Trophoblast cell (in vitro differentiated cells and primary cell): ENCODE measurements at regions not wholly inside any gene's neighbourhood (a gene's known extent, or its start where the extent isn't known, plus 50 kb on each side); places are given as distances from the start of the nearest gene placed in this dataset.
A peak's percentile ranks its signal among the peaks of the same experiment; 100 is the strongest.

ENCODE experiments used
- DNase-seq, 2 donors: peaks; one replicate each; pipeline ENCODE4 v3.0.0-alpha.2; 2016
- H2AFZ ChIP-seq: 2 replicates; pipeline ENCODE4 v1.6.1; 2013; ENCODE audit warnings: low read length, moderate library complexity, mild to moderate bottlenecking; ENCODE audit not compliant: insufficient read depth, poor library complexity
- H2AK5ac ChIP-seq: 2 replicates; pipeline ENCODE4 v1.6.1; 2013; ENCODE audit warnings: mild to moderate bottlenecking, low read length
- H2BK120ac ChIP-seq: 2 replicates; pipeline ENCODE4 v1.6.1; 2013; ENCODE audit warnings: low read length, mild to moderate bottlenecking, moderate library complexity; ENCODE audit not compliant: insufficient read depth, poor library complexity
- H2BK12ac ChIP-seq: 2 replicates; pipeline ENCODE4 v1.6.1; 2013; ENCODE audit warnings: mild to moderate bottlenecking, low read length, moderate library complexity
- H2BK5ac ChIP-seq: 2 replicates; pipeline ENCODE4 v1.6.1; 2013; ENCODE audit warnings: low read length, low read depth, moderate library complexity, mild to moderate bottlenecking; ENCODE audit not compliant: poor library complexity
- H3K14ac ChIP-seq: 2 replicates; pipeline ENCODE4 v1.6.1; 2013; ENCODE audit warnings: mild to moderate bottlenecking, low read length
- H3K18ac ChIP-seq: 2 replicates; pipeline ENCODE4 v1.6.1; 2013; ENCODE audit warnings: mild to moderate bottlenecking, low read length
- H3K23ac ChIP-seq: 2 replicates; pipeline ENCODE4 v1.6.1; 2013; ENCODE audit warnings: low read length
- H3K27ac ChIP-seq: 2 replicates; pipeline ENCODE4 v1.5.1; 2013; ENCODE audit warnings: low read depth, mild to moderate bottlenecking, inconsistent platforms, low read length, moderate library complexity
- H3K27me3 ChIP-seq: 2 replicates; pipeline ENCODE4 v1.6.1; 2013; ENCODE audit warnings: inconsistent platforms, mild to moderate bottlenecking, low read length, moderate library complexity; ENCODE audit not compliant: insufficient read depth
- H3K36me3 ChIP-seq, 2 experiments: 1 replicate in 1 of 2; 2 replicates in 1 of 2; pipeline ENCODE4 v1.6.1; 2013; ENCODE audit warnings: low read length in 2 of 2, mild to moderate bottlenecking in 2 of 2, moderate library complexity in 1 of 2; ENCODE audit not compliant: insufficient read depth in 2 of 2, control insufficient read depth in 1 of 2
- H3K4ac ChIP-seq: 2 replicates; pipeline ENCODE4 v1.6.1; 2013; ENCODE audit warnings: low read depth, mild to moderate bottlenecking, low read length, moderate library complexity
- H3K4me1 ChIP-seq, 2 experiments: 1 replicate in 1 of 2; 2 replicates in 1 of 2; pipeline ENCODE4 v1.6.1; 2013; ENCODE audit warnings: low read length in 2 of 2, mild to moderate bottlenecking in 2 of 2, moderate library complexity in 1 of 2; ENCODE audit not compliant: insufficient read depth in 2 of 2, control insufficient read depth in 1 of 2
- H3K4me2 ChIP-seq: 2 replicates; pipeline ENCODE4 v1.6.1; 2013; ENCODE audit warnings: inconsistent platforms, mild to moderate bottlenecking, low read length, moderate library complexity
- H3K4me3 ChIP-seq: 2 replicates; pipeline ENCODE4 v1.5.1; 2013; ENCODE audit warnings: mild to moderate bottlenecking, low read depth, low read length, inconsistent platforms
- H3K79me1 ChIP-seq: one replicate; pipeline ENCODE4 v1.6.1; 2013; ENCODE audit warnings: low read length
- H3K79me2 ChIP-seq: 2 replicates; pipeline ENCODE4 v1.6.1; 2013; ENCODE audit warnings: low read length, mild to moderate bottlenecking; ENCODE audit not compliant: control insufficient read depth, insufficient read depth, poor library complexity
- H3K9ac ChIP-seq: 2 replicates; pipeline ENCODE4 v1.6.1; 2013; ENCODE audit warnings: mild to moderate bottlenecking, low read length
- H3K9me3 ChIP-seq: 2 replicates; pipeline ENCODE4 v1.6.1; 2013; ENCODE audit warnings: low read depth, mild to moderate bottlenecking, control low read depth, inconsistent platforms, low read length; ENCODE audit not compliant: insufficient read depth
- H4K12ac ChIP-seq: 2 replicates; pipeline ENCODE4 v1.6.1; 2013; ENCODE audit warnings: low read depth, mild to moderate bottlenecking, low read length, moderate library complexity
- H4K8ac ChIP-seq: 2 replicates; pipeline ENCODE4 v1.6.1; 2013; ENCODE audit warnings: low read depth, mild to moderate bottlenecking, low read length, moderate library complexity
- H4K91ac ChIP-seq: one replicate; pipeline ENCODE4 v1.6.1; 2013; ENCODE audit warnings: low read depth, mild to moderate bottlenecking, low read length, moderate library complexity
- WGBS: extraction: QIAGEN DNeasy Blood & Tissue Kit; methylation state at CpG from one replicate; pipeline ENCODE4 v1.1.7; 2013; ENCODE audit warnings: missing lambda C conversion rate; ENCODE audit not compliant: insufficient read length, insufficient coverage; ENCODE audit errors: extremely low coverage; 5-methylcytosine and 5-hydroxymethylcytosine counted together

DNA sequence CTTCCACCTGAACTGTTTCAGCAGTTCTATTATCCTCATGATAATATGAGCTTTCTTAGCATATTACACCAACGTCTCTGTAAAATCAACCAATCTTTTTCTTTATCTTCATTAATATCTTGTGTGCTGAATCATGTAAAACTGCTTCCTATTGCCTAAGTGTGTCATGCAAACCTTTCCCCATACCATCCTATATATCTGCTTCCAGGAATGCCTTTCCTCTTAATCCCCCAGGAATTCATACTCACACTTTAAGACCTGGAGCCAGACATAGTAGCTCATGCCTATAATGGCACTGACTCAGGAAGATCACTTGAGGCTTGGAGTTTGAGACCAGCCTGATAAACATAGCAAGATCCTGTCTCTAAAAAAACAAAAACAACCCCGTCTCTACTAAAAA is 183.9 kb downstream of the NRIP1 start:
- no CpG with 5 or more reads among the region's 2 CpGs for WGBS
- H3K4me3 ChIP-seq, result no peak overlapping the region
- no peak overlapping the region for H3K9ac ChIP-seq
- no peak overlapping the region for H3K14ac ChIP-seq
- no peak overlapping the region for H4K12ac ChIP-seq
- H2BK12ac ChIP-seq, result no peak overlapping the region
- no peak overlapping the region for H4K8ac ChIP-seq
- H3K4ac ChIP-seq, result no peak overlapping the region
- H3K9me3 ChIP-seq, result no peaks in the 10 kb centered on the region
- H3K18ac ChIP-seq, result no peak overlapping the region
- H3K23ac ChIP-seq, result no peak overlapping the region
- H2BK5ac ChIP-seq, result no peak overlapping the region
- H3K36me3 ChIP-seq, result no peaks in the 10 kb centered on the region
- no peaks in the 10 kb centered on the region for H3K27me3 ChIP-seq
- no peak overlapping the region for H3K27ac ChIP-seq
- no peak overlapping the region for H4K91ac ChIP-seq
- no peak overlapping the region for H2AFZ ChIP-seq
- H2BK120ac ChIP-seq, result no peak overlapping the region
- DNase-seq, result peak in 1 of 2 donors; percentile 65
- H2AK5ac ChIP-seq, result no peak overlapping the region
- no peaks in the 10 kb centered on the region for H3K79me2 ChIP-seq
- no peak overlapping the region for H3K4me2 ChIP-seq
- peaks cover 8% of the 10 kb centered on the region in 2 experiments for H3K4me1 ChIP-seq
- H3K79me1 ChIP-seq, result peaks cover 7% of the 10 kb centered on the region

DNA sequence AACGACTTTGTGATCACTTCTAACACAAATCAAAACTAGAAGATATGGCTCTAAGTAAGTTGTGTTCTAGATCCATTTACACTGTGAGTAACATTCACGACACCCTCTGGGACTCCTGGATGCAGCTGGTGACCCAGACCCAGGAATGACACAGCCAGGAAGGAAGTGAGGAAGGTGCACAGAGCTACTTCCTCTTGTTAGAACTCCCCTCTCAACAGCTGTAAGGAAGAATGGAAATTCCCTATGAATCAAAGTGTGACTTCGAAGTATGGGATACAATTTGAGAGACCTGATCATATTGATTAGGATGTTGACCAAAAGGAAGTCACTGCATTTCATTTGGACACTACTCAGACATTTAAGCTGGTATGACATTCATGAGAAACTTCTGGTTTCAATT is 185.3 kb downstream of the NRIP1 start:
- Histone ChIP-seq H3K4ac (no peak overlapping the region), H3K9me3 (peaks cover 1% of the 10 kb centered on the region), H2BK5ac (no peak overlapping the region), H3K14ac (no peak overlapping the region), H3K36me3 (no peaks in the 10 kb centered on the region), H3K23ac (no peak overlapping the region), H4K91ac (no peak overlapping the region), H2BK120ac (no peak overlapping the region), H3K4me1 (peaks cover 11 to 14% of the 10 kb centered on the region in 2 experiments), H3K79me2 (no peaks in the 10 kb centered on the region), H2BK12ac (no peak overlapping the region), H3K4me2 (no peak overlapping the region), H3K18ac (no peak overlapping the region), H3K27me3 (no peaks in the 10 kb centered on the region), H4K12ac (no peak overlapping the region), H2AK5ac (no peak overlapping the region), H2AFZ (no peak overlapping the region), H3K79me1 (peaks cover 9% of the 10 kb centered on the region), H3K9ac (no peak overlapping the region), H3K27ac (no peak overlapping the region), H4K8ac (no peak overlapping the region), H3K4me3 (no peak overlapping the region)
- no CpG with 5 or more reads among the region's 3 CpGs for WGBS
- DNase-seq, result peak in 1 of 2 donors; percentile 68

GRCh38 chr21:14878971-14879370 is 185.8 kb downstream of the NRIP1 start:
- Histone ChIP-seq H3K4me3 (no peak overlapping the region), H4K91ac (no peak overlapping the region), H3K18ac (no peak overlapping the region), H3K23ac (no peak overlapping the region), H3K4me1 (peaks cover 11 to 14% of the 10 kb centered on the region in 2 experiments), H3K79me2 (no peaks in the 10 kb centered on the region), H2BK12ac (no peak overlapping the region), H2AK5ac (no peak overlapping the region), H3K4ac (no peak overlapping the region), H3K27me3 (no peaks in the 10 kb centered on the region), H4K8ac (no peak overlapping the region), H3K9me3 (peaks cover 1% of the 10 kb centered on the region), H2BK5ac (no peak overlapping the region), H3K4me2 (no peak overlapping the region), H3K14ac (no peak overlapping the region), H2BK120ac (no peak overlapping the region), H3K9ac (no peak overlapping the region), H3K79me1 (peaks cover 9% of the 10 kb centered on the region), H2AFZ (no peak overlapping the region), H4K12ac (no peak overlapping the region), H3K36me3 (no peaks in the 10 kb centered on the region), H3K27ac (no peak overlapping the region)
- no CpG with 5 or more reads among the region's 5 CpGs for WGBS
- peak in 1 of 2 donors; percentile 54 for DNase-seq

DNA sequence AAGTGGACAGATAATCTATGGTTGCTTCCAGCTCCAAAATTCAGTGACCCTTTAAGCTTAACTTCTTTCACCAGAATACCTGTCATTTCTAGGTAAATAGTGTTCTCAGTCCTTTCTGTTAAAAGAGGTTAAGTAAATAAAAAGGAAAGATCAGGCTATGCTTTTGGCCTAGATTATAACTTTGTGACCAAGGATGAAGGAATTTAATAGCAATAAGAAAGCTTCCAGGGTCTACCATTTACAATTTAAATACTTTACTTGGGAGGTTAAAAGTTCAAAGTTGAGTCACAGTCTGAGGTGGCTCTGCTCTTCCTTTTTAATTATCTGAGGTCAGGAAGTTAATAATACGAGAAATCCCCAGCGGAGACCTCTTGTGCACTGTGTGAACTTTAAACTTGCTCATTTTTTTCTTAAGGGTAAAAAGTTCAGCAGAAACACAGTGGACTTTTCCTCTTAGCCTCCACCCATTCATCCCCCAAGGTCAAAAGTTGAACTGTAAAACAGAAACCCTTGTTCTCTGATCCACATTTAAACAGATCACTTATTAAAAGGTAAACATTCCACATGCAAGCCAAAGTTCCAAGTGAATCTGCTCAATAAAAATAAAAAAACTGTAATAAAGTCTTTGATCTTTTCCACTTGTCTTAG is 187.1 kb downstream of the NRIP1 start:
- H3K4me2 ChIP-seq, result no peak overlapping the region
- no peak overlapping the region for H3K18ac ChIP-seq
- H3K23ac ChIP-seq, result no peak overlapping the region
- H3K27ac ChIP-seq, result no peak overlapping the region
- H4K91ac ChIP-seq, result no peak overlapping the region
- H3K79me2 ChIP-seq, result no peaks in the 10 kb centered on the region
- H2AFZ ChIP-seq, result no peak overlapping the region
- no peaks in the 10 kb centered on the region for H3K27me3 ChIP-seq
- no peak overlapping the region for H2BK120ac ChIP-seq
- H3K9ac ChIP-seq, result no peak overlapping the region
- H2BK12ac ChIP-seq, result no peak overlapping the region
- no peak overlapping the region for H3K4me3 ChIP-seq
- H2BK5ac ChIP-seq, result no peak overlapping the region
- H4K12ac ChIP-seq, result no peak overlapping the region
- peak in 1 of 2 donors; percentile 60 for DNase-seq
- no peak overlapping the region for H4K8ac ChIP-seq
- H3K79me1 ChIP-seq, result peaks cover 9% of the 10 kb centered on the region
- H3K4me1 ChIP-seq, result peaks cover 11 to 14% of the 10 kb centered on the region in 2 experiments
- WGBS, result no CpG with 5 or more reads among the region's 2 CpGs
- no peaks in the 10 kb centered on the region for H3K36me3 ChIP-seq
- H3K9me3 ChIP-seq, result peaks cover 1% of the 10 kb centered on the region
- no peak overlapping the region for H3K14ac ChIP-seq
- H2AK5ac ChIP-seq, result no peak overlapping the region
- H3K4ac ChIP-seq, result no peak overlapping the region
